Hematopoietic multipotent progenitor cell treated with erythropoietin and hydrocortisone succinate and interleukin-3 and kit ligand, for 6 days (in vitro differentiated cells): ENCODE measurements at regions not wholly inside any gene's neighbourhood (a gene's known extent, or its start where the extent isn't known, plus 50 kb on each side); places are given as distances from the start of the nearest gene placed in this dataset.
"Not testable (repeated sequence)": the region's sequence is repeated elsewhere in the genome, so short reads cannot be mapped to it uniquely, and the experiment has no call there.

Source experiments
- DNase-seq: peaks from one replicate; pipeline ENCODE4 v3.0.0-alpha.2; 2015

DNA sequence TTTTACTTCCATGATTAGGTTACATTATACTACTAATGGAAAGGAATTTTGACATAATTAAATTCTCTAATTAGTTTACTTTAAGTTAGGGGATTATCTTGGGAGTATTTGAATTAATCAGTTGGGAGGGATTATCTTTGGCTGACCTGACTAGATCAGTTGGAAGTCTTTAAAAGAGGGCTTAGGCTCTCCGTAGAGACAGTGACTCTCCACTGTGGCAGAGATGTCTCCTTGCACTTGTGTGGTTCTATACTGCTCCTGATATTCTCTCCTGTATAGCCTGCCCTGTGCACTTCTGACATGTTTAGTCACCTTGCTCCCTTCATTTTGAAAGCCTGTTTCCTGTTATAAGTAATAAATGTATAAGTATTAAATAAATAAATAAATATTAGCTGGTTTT lies 1612.3 kb upstream of the PRR20A start:
- no peak for DNase-seq

DNA sequence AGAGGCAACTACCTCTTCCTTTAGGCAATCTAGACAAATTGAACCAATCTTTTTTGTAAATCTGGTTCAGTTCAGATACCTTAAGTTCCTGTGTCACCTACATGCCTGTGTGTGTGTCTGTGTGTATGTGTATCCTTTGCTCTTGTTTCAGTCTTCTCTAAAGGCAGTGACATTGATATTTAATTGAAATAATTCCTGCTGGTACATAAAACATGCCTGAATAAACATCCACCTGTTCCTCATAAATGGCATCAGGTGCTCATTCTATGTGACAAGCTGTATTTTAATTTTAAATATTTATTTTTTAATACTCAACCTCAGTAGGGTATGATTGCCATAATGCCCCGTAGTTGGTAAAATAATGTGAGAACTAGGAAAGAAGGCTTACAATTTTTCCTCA lies 1606.4 kb upstream of the PRR20A start:
- no peak for DNase-seq

DNA sequence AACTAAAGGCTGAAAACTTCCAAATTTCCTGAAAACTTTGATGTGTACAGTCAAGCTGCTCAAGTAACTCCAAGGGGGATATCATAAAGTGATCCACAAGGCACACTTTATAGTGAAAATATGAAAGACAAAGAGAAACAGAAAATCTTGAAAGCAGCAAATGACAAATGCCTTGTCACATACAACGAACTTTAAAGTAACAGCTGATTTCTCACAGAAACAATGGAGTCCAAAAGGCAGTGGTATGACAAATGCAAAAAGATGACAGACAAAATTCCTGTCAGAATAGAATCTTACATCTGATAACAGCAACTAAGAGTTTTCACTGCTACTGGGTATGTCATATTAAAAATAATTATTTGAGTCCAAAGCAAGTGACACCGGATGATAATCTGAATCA lies 1602.3 kb upstream of the PRR20A start:
- no peak for DNase-seq

DNA sequence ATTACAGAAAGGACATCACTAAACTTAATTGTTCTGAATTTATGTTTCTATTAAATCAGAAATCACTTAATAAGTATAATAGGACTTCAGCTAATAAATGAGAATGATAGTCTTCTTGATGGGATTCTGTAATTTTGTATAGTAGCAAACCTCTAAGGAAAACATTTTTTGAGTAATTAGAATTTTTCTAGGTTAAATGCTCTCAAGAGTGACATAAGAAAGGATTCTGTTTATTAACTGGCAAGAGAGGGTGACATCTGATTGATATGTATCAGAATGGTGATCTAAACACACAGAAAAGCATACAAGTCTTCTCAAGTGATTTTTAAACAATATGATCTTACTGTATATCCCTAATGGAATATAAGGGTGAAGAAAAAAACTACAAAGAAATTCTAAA lies 1597.7 kb upstream of the PRR20A start:
- no peak for DNase-seq

DNA sequence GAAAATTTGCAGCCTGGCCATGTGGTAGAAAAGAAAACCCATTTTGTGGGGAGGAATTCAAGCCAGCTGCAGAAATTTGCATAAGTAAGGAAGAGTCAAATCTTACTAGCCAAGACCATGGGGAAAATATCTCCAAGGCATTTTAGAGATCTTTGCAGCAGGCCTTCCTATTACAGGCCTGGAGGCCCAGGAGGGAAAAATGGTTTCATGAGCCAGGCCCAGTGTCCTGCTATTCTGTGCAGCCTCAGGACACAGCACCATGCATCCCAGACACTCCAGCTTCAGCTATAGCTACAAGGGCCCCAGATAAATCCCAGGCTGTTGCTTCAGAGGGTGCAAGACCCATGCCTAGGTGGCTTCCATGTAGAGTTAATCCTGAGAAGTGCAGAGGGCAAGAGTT lies 1590.1 kb upstream of the PRR20A start:
- no peak for DNase-seq

DNA sequence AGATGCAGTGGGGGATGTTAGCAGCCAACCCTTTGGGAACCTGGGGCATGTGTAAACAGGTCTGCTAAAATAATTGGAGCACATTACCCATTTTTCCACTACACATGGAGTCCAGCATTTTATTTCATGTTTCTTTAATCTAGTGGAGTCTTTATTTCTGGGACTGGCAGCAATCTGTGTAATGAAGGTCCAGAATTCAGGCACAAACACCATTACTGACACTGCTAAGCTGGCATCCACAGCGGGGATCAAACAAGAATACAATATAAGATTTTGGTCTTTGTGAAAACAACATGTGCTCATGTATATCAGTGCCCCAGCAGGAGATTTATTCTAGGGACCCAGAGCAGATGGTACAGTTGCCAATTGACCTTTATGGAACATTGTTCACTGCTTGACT lies 1587.0 kb upstream of the PRR20A start:
- no peak for DNase-seq

DNA sequence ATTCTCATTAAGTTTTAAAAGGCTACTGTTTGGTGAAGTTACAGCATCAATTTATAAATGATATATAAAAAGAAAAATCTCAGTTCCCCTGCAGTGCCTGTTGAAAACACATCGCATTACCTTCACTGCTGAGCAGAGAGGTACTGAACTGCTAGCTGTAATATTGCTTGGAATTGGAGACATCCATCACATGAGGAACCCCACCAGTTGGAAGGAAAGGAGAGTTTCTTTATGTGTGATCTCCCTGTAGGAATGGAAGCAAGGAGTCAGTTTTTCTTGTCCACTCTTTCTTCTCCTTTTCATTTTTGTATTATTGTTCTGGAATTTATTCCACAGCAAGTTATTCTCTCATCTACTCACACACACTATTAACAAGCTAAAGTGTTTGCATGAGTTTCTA lies 1586.0 kb upstream of the PRR20A start:
- no peak for DNase-seq

DNA sequence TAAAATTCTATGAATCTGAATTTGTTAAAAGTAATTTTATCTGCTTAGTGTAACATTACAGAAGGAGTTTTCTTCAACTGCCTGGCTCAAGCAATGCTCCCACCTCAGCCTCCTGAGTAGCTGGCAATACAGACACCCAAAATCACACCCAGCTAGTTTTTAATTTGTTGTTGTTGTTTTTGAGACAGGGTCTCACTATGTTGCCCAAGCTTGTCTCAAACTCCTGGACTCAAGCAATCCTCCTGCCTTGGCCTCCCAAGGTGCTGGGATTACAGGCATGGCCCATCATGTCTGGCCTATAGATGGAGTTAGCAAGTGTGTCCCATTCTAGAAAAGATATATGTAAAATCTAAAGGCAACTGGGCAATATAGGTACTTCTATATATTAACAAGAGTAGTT lies 1580.4 kb upstream of the PRR20A start:
- no peak for DNase-seq

DNA sequence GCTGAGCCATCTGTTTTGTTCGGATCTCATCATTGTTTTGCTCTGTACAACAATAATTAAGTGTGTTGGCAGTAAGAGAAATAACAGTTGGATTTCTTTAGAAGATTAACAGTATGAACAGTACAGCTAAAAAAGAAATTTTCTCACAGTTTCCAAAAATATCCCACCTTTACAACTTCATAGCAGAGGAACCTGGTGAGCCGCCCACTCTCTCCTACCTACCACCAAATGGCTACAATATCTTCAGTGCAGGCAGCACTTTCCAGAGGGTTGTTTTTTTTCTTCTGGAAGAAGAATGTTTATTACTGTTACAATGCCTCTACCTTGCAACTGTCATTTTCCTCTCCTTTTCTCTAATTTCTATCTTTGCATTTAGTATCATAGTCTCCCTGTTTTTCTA lies 1577.5 kb upstream of the PRR20A start:
- DNase-seq, result no peak

DNA sequence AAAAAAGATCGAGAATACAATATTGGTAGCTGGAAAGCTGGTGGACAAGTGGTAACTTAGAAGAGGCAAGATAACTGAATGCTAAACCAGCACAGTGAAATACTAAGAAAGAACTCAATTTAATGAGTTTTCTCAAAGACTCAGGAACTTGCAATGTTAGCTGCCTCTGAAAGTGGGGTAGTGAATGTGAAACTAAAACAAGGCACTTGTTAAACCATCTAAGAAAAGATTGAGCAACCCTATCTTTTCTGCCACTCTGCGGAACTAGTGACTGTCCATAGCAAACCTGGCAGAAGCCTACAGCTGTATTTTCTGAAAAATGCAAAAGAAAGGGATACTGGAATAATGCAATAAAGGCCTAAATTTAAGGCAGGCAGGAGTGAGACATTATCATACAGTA lies 1574.4 kb upstream of the PRR20A start:
- no peak for DNase-seq

DNA sequence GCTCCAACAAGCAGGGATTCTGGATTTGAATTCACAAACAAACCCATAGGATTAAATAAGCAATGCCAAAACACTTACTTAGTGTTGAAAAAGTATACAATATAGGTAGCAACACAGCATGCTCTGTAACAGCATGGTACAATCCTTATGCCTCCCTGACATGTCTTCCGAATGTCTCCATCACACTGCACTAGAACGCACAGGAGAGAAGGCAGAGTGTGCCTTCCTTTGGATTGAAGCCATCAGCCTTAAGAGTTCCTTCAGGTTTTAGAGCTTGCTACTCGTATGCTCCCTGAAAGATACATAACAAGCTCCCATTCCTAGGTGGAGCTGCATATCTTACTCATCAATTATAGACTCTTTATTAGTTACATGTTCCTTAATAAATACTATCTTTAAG lies 1573.9 kb upstream of the PRR20A start:
- DNase-seq, result no peak

DNA sequence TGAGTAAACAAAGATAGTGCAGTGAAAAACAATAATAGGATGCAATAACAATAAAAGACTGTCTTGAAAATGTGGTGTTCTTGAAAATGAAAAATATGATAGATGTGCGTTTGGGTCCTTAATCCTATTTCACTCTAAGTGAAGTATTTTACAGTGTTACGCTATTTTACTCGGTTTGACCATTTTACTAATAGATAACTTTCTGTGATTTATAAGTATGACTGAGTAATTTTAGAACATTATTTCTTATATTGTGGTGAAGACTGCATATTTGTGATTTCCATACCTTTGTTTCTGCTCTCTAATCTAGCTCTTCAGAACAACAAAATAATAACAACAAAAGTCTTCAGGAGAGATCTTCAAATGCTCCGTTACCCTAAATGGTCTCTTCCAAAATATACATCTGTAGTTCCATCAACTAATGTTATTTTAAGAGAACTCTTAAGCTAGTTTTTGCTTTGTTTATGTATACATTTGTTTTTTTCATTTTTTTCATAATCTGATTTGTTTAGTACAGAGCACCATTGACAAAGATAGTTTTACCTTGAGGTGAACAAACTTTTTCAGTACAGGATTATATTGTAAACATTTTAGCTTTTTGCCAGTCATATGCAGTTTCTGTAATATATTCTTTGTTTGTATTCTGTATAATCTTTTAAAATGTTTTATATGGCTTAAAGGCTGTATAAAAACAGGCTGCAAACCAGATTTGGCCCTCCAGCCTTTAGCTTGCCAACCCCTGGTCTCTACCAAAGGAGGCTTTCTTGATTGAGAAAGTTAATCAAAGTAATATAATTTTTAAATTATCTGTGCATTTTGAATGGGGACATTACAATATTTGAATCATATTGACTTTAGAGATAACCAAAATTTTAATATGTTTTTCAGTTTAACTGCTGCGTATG lies 1572.7 kb upstream of the PRR20A start:
- DNase-seq, result no peak

DNA sequence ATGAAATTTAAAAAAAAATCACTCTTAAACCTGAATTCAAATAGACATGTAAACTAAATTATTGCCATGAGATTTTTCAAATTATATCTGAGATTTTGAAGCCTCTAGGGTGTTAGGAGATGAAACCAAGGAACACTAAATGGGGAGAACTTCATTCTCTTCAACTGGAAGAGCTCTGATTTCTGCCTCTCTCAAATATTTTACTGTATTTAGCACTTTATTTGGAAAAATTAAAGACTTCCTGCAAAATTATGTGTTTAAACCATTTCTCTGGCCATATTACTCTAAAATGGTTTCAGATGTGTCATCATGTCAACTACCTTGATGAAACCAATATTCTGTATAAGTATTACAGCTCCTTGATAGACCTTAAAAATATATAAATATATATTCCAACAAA lies 1571.6 kb upstream of the PRR20A start:
- no peak for DNase-seq

DNA sequence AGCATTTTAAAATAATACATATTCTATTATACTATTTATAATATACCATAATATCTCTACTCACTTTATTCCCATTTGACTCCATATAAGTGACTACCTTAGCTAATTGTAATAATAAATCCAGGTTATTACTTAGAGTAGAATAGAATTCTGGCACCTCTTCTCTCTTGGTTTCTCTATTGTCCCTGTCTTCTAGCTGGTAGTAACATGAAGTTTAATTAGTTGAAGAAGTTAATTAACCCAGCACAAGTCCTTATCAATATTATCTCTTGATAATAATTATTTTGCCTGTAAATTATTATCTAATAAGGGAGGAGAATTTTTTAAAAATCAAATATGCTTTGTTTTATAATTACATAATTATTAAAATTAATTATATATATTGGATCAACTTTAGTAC lies 1571.2 kb upstream of the PRR20A start:
- no peak for DNase-seq

DNA sequence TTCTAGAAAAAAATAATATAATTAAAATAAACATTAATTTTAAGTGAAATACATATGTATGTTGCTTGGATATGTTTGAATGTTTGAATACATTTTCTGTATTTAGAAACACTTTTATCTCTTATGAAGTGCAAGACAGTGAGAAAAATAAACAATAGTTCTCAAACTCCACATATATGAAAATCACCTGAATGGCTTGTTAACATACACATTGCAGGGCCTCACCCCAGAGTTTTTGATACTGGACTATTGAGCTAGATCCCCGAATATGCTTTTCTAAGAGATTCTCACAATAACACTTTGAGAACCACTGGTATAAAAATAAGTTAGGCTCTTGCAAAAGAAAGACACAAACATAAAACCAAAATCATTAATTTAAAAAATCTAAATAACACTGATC lies 1570.3 kb upstream of the PRR20A start:
- no peak for DNase-seq

DNA sequence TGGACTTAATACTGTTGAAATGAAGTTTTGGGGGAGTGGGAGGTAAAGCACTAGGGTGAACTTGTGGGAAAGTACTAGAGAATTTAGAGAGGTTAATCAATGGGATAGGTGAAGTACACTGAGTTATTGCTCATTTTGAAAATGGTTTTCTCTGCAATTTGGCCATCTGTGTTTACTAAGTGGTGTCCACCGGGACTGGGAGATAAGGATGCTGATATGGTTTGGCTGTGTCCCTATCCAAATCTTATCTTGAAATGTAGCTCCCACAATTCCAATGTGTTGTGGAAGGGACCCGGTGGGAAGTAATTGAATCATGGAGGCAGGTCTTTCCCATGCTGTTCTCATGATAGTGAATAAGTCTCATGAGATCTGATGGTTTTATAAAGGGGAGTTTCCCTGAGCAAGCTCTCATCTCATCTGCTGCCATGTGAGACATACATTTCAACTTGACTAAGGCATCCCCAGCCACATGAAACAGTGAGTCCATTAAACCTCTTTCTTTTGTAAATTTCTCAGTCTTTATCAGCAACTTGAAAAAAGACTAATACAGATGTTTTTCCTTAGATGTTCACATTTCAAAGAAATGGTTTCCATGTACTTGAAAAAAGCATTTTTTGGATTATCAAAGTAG lies 1569.4 kb upstream of the PRR20A start:
- no peak for DNase-seq

DNA sequence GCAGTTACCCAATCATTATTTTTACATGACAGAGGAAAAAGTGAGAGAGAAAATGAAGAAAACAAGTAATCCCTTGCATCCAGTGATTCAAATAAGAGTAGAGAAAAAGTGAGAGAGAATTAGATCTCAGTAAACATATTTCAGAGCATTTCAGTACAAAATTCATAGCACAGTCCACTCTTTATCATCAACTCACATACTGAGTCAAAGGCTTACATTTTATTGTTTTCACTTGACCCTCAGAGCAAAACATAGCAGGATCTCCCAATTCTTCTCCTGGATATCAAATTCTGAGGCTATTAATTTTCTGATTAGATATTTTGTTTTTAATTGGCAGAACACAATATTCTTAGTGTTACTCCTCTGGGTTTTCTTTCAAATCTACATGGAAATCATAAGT lies 1568.3 kb upstream of the PRR20A start:
- DNase-seq, result no peak

DNA sequence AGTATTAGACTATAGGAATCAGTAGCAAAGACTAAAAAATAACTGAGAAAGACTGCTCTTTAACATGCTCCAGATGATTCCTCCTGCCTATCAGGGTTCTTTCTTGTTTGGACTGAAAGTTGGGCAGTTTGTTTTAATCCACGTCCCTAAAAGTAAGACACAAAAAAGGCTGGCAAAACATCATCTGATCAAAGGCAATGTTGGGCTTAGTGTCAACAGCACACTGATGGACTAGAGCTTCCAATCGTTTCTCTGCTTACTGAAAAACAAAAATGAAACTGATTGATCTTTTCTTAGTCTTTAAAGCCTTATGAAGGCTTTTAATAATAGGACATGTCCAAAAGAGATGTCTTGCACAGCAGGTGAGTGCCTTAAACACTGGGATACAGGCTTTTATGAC lies 1567.9 kb upstream of the PRR20A start:
- DNase-seq, result no peak

DNA sequence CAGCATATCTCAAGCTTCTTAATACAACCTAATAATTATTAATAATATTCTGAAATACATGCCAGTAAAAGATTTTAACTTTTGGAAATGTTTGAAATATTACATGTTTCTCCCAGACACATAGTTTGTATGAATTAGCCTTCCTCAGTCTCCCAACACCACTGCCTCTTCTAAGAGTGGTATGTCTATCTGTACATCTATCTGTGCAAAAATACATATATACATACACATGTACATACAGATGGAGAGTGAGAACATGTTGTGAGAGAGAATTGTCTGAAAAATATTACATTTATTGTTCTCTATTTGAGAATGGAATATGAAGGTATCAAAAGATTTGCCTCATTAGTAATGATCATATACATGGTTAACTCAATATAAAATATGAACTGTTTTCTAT lies 1567.2 kb upstream of the PRR20A start:
- no peak for DNase-seq

DNA sequence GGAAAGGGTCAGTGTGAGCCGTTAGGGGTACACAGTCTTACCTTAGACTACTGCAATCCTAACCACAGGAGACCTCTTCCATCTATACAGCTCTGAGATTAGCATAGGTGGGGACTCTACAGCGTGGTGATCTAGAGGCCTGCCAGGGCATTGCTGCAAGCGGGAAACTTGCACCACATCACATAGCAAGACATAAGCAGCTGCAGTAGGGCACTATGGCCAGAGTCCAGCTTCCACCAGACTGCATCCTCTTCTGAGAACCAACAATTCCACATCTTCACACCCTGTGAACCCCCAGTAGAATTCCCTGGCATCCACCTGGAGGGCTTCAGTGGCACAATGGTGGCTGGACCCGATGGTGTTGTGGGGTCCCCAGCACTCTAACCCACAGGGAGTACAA lies 1564.3 kb upstream of the PRR20A start:
- no peak for DNase-seq

DNA sequence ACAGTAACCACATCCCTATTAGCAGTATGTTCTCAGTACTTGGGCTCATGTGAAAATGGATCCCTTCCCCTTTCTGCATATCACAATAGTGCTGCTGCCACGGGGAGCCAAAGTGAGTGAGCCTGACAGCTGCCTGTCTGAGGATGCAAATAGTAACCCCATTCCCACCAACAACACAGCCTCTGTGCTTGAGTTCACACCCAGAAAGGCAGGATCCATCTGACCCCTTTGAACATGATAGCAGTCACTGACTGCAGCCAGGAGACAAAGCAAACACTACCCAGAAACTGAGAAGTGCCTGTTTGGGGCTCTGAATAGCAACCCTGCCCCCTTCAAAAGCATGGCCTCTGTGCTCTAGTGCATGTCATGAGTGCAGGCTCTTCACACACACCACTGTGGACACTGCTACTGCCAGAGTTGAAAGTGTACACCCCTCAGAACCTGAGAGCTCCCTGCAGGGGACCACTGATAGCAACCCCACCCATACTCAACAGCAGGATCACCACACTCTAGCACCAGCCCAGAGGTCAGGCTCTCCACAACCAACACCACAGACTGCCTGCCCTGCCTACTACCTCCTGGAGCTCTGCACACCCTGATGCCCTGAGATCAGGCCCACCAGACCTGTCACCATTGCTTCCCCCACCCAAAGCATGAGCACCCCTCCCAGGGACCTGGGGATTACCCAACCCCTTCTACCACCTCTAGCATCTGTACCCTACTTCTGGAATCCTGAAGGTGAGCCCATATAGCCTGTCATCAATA lies 1563.5 kb upstream of the PRR20A start:
- DNase-seq, result no peak

DNA sequence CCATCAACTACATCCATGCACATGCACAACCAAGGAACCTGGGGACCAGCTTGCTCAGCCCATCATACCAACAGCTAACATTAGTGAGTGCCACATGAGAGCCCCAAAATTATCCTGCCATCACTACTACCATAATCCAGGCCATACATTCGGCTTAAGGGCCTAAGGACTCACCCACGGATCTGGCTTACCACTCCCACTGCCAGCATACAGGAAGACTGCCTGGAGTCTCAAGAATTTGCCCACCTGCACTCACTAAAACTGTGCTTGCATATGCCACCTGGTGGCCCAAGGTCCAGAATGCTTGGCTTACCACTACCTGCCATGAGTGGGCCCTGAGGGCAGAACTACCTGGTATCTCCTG lies 1562.9 kb upstream of the PRR20A start:
- DNase-seq, result no peak

DNA sequence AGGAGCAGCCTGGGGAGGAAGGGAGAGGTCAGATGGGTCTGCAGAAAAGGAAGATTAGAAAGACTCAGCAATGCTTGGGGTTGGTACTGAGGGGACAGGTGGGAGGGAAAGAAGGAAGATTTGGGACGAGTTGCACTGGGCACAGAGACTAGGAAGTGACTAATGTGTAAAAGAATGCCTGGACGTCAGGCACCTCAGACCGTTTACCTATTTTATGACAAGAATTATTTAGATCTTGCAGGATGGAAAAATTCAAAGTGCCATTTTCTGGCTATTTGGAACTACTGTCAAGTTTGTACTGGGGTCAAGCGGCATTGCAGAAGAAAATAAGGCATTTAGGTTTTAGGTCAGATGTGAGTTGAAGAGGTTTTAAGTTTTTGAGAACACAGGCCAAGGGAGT lies 1558.4 kb upstream of the PRR20A start:
- DNase-seq, result not testable (repeated sequence)

DNA sequence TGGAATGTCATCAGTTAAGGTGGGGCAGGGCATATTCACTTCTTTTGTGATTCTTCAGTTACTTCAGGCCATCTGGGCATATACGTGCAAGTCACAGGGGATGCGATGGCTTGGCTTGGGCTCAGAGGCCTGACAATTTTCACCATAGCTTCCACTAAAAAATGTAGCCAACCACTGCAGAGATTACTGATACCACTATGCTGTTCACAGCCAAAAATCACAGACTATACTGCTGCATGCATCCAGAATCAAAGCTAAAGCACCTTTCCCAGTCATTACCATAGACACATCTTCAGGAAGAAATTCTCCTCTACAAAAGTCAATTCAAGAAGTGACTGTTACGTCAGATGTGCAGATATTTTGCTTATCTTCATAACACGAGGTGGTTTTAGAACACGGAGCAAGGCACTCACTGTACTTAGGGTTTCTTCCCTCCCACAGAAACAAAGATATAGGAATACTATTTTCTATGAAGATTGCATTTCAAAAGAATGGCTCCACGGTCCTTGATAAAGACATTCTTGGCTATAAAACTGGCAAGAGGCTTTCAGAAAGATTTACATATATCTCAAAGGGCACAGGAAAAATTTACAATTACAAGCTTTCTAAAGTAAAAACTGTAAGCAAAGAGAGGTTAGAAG lies 1556.6 kb upstream of the PRR20A start:
- DNase-seq, result no peak
